ENCODE measurements at regions not wholly inside any gene's neighbourhood (a gene's known extent, or its start where the extent isn't known, plus 50 kb on each side); places are given as distances from the start of the nearest gene placed in this dataset.
A peak's percentile ranks its signal among the peaks of the same experiment; 100 is the strongest.

GRCh38 chr6:47105469-47106178 is 63.5 kb upstream of the ADGRF1 start:
- H3K27me3 Mint-ChIP-seq (ENCODE audit: low read depth, poor library complexity), result no peaks in the 10 kb centered on the region
- no peaks in the 10 kb centered on the region for H3K9me3 Mint-ChIP-seq
- no peak for TF ChIP-seq CTCF (IDR thresholded peaks at IDR 0.05)
- no peak for DNase-seq
- H3K4me1 Mint-ChIP-seq, result peaks cover 21% of the 10 kb centered on the region
- H3K27ac Mint-ChIP-seq, result peak overlapping the region; percentile 53
- no peak overlapping the region for H3K4me3 Mint-ChIP-seq
- H3K36me3 Mint-ChIP-seq (ENCODE audit: low read depth), result no peaks in the 10 kb centered on the region

- H3K4me3 Mint-ChIP-seq, result no peak overlapping the region
- H3K27me3 Mint-ChIP-seq (ENCODE audit: low read depth, poor library complexity), result no peaks in the 10 kb centered on the region
- H3K9me3 Mint-ChIP-seq, result no peaks in the 10 kb centered on the region
- DNase-seq, result no peak
- TF ChIP-seq CTCF (IDR thresholded peaks at IDR 0.05), result no peak
- no peak overlapping the region for H3K27ac Mint-ChIP-seq
- H3K4me1 Mint-ChIP-seq, result peaks cover 14% of the 10 kb centered on the region
- no peaks in the 10 kb centered on the region for H3K36me3 Mint-ChIP-seq (ENCODE audit: low read depth)
Measured at GRCh38 chr6:47103931-47104330, 61.8 kb upstream of the ADGRF1 start.

- TF ChIP-seq CTCF (IDR thresholded peaks at IDR 0.05), result no peak
- H3K27me3 Mint-ChIP-seq (ENCODE audit: low read depth, poor library complexity), result no peaks in the 10 kb centered on the region
- H3K27ac Mint-ChIP-seq, result no peak overlapping the region
- peaks cover 8% of the 10 kb centered on the region for H3K4me1 Mint-ChIP-seq
- H3K4me3 Mint-ChIP-seq, result no peak overlapping the region
- DNase-seq, result no peak
- H3K36me3 Mint-ChIP-seq (ENCODE audit: low read depth), result no peaks in the 10 kb centered on the region
- H3K9me3 Mint-ChIP-seq, result no peaks in the 10 kb centered on the region
Measured at GRCh38 chr6:47102331-47102730, 60.2 kb upstream of the ADGRF1 start.

GRCh38 chr6:47098570-47098993 is 56.5 kb upstream of the ADGRF1 start:
- Mint-ChIP-seq H3K9me3 (no peaks in the 10 kb centered on the region), H3K27ac (no peak overlapping the region), H3K27me3 (ENCODE audit: low read depth, poor library complexity) (no peaks in the 10 kb centered on the region), H3K4me3 (no peak overlapping the region), H3K36me3 (ENCODE audit: low read depth) (no peaks in the 10 kb centered on the region), H3K4me1 (peaks cover 13% of the 10 kb centered on the region)
- no peak for DNase-seq
- no peak for TF ChIP-seq CTCF (IDR thresholded peaks at IDR 0.05)

- no peak overlapping the region for H3K27ac Mint-ChIP-seq
- no peaks in the 10 kb centered on the region for H3K27me3 Mint-ChIP-seq (ENCODE audit: low read depth, poor library complexity)
- no peaks in the 10 kb centered on the region for H3K9me3 Mint-ChIP-seq
- TF ChIP-seq CTCF (IDR thresholded peaks at IDR 0.05), result peak; percentile 65
- peaks cover 17% of the 10 kb centered on the region for H3K4me1 Mint-ChIP-seq
- DNase-seq, result peak; percentile 48
- no peaks in the 10 kb centered on the region for H3K36me3 Mint-ChIP-seq (ENCODE audit: low read depth)
- no peak overlapping the region for H3K4me3 Mint-ChIP-seq
Measured at GRCh38 chr6:47097092-47097945, 55.2 kb upstream of the ADGRF1 start.

All from nephron progenitor cell (in vitro differentiated cells).